ENCODE measurements at regions not wholly inside any gene's neighbourhood (a gene's known extent, or its start where the extent isn't known, plus 50 kb on each side); places are given as distances from the start of the nearest gene placed in this dataset.

DNA sequence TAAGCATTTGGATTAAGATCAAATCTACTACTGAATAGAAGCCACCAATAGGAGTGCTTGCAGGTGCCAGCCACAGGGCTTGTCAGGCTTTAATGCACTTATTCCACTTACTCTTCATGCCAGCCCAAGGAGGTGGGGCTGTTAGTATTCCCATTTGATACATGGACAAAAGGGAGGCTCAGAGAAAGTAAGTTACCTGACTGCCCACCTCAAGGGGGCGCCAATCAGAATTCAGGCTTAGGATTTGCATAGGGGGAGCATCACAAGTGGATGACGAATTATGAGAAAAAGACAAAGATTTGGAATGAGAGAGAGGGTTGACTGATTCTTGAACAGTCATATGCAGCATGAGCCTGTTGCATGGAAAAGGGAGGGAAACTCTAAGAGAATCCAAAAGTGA, 188.4 kb upstream of the TSHZ2 start:
- TF ChIP-seq, protein P1, sequence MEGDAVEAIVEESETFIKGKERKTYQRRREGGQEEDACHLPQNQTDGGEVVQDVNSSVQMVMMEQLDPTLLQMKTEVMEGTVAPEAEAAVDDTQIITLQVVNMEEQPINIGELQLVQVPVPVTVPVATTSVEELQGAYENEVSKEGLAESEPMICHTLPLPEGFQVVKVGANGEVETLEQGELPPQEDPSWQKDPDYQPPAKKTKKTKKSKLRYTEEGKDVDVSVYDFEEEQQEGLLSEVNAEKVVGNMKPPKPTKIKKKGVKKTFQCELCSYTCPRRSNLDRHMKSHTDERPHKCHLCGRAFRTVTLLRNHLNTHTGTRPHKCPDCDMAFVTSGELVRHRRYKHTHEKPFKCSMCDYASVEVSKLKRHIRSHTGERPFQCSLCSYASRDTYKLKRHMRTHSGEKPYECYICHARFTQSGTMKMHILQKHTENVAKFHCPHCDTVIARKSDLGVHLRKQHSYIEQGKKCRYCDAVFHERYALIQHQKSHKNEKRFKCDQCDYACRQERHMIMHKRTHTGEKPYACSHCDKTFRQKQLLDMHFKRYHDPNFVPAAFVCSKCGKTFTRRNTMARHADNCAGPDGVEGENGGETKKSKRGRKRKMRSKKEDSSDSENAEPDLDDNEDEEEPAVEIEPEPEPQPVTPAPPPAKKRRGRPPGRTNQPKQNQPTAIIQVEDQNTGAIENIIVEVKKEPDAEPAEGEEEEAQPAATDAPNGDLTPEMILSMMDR (IDR thresholded peaks at IDR 0.05) = no peak
- TF ChIP-seq POLR2A (IDR thresholded peaks at IDR 0.05) = no peak

Measured in Peyer's patch (tissue), 4 donors.